NOMO-1 treated with dmso at 0.1 percent for 144 hours (cell line): ENCODE measurements at regions not wholly inside any gene's neighbourhood (a gene's known extent, or its start where the extent isn't known, plus 50 kb on each side); places are given as distances from the start of the nearest gene placed in this dataset.

Experiments used
- DNase-seq: peaks from one replicate; lab custom pipeline; 2025; ENCODE audit not compliant: unreplicated experiment; lab: John Stamatoyannopoulos, UW

DNA sequence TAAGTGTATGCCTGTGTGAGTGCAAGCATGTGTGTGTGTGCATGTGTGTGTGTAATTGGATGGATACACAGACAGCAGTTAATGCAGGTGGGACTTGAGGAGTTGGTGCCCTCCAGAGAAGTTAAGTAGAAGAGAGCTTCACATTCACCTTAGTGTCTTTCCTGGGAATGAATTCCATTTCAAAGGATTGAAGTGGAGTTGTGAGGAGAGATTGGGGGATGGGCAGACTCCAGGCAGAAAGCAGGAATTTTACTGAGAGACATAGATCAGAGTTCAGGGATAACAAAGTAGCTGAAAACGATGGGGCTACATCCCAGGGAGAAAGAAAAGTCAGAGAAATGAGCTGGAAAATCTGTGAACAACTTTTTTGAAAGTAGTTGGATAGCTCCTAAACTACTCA, 464.4 kb downstream of the TCERG1L start:
- no peak for DNase-seq

DNA sequence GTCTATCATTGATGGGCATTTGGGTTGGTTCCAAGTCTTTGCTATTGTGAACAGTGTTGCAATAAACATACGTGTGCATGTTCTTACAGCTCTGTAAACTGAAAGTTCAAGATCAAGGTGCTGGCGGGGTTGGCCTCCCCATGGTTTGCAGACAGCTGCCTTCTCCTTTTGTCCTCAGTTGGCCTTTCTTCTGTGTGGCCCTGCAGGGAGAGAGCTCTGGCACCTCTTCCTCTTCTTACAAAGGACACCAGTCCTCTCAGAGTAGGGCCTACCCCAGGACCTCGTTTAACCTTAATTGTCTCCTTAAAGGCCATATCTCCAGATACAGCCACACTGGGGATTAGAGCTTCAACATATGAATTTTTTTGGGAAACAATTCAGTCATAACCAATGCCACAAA, 462.7 kb downstream of the TCERG1L start:
- DNase-seq: no peak

DNA sequence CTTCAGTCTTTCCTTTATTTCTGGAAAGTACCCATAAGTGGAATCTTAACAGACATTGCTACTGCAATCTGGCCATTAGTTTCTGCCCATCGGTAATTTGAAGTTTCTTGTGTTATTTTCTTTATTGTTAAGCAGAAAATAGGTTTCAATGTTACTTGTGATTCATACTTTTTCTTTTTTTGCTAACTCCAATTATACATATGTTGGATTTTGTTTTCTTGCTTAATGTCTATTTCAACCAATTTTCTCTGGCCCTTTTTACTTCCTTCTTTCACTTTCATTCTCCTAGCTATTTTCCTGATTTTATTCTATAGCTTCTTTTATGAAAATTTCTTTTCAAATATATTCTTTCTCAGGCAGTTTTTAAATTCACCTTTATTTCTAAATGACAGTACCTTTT, 457.4 kb downstream of the TCERG1L start:
- no peak for DNase-seq

DNA sequence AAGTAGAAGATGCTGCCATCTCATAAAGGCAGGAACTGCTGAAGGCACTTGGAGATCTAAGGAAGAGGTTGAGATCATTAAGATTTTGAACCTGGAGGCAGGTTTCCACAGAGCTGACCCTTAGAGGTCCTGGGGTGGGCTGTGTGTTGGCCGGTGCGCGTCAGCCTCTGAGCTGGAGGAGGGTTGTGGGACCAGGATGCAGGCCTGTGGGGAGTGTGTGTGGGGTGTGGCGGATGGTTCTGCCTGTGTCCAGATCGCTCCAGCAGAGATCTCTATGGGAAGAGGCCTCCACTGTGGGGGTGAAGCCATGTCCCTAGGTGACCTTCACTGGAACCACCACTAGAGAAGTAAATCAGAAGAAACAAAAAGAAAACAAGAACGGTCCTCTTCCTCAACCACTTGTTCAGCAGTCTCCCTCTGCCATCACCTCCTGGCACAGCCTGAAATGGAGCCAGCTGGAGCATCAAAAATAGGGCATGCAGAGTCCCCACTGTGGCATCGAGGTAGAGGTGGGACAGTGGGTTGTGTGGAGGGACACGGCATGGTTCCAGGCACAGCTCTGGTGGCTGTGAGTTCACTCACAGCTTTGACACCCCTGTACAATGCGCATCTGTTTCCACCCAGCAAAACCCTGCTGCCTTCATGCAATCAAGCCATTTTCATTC, 453.8 kb downstream of the TCERG1L start:
- no peak for DNase-seq

DNA sequence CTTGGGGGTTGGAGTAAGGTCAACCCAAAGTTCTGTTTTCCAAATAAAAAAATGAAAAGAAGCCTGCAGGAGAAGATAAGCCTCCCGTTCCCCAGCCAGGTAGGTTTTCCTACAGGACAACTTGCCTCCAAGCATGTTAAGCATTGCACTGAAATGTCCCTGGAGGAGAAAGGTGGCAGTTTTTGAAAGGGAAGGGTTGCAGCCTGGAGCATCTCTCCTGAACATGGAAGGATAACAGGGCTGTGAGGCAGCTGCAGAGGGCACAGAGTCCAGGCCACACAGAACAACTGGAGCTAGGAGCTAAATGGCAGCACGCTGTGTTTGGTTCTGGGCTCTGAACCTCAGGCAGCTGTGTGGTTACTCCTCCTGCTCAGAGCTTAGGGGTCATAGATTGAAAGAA, 452.9 kb downstream of the TCERG1L start:
- DNase-seq: no peak

DNA sequence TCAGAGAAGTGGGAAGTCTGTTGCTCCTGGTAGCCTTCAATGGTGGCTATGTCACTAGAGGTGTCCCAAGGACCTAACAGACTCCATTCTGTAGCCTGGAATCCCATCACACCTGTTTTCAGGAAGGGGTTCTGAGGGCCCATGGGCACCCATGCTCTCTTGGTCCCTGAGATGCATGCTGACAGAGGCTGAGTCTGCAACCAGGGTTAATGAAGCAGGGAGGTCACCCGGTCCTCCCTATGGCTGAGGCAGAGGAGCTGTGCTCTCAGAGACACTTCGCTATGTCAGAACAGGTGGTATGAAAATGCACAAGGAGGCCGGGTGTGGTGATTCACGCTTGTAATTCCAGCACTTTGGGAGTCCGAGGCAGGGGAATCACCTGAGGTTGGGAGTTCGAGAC, 452.1 kb downstream of the TCERG1L start:
- DNase-seq: no peak

DNA sequence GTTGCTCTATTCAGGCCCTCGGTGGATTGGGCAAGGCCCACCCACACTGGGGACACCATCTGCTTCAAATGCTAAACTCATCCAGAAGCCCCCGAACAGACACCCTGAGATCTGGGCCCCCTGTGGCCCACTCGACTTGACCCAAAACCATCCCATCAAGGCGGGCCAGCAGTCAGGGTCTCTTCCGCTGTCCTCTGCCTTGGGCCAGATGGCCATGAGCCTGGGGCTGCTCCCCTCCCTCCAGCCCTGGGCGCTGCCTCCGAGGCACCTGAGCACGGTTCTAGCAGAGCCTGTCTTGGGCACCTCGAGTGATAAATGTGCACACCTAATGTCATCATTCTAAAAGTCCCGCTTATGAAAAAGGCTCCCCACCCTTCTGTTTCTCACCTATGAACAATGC, 449.4 kb downstream of the TCERG1L start:
- no peak for DNase-seq

DNA sequence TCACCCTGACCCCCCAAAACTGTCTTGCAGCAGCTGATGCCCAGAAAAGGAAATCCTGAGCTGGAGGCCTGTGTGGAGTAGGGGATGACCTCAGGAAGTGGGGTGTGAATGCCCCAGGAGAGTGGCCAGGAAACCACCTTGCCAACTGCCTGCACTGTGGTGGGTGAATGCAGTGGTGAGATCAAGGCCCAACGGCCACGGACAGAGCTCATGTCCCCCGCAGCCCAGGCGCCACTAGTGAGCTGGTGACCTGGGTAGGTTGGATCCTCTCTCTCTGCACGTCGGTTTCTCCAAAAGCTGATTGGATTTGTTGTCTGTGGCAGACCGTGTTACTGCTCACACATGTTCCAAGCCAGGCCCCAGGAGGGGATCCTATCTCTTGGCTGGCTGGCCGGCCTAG, 448.9 kb downstream of the TCERG1L start:
- no peak for DNase-seq

DNA sequence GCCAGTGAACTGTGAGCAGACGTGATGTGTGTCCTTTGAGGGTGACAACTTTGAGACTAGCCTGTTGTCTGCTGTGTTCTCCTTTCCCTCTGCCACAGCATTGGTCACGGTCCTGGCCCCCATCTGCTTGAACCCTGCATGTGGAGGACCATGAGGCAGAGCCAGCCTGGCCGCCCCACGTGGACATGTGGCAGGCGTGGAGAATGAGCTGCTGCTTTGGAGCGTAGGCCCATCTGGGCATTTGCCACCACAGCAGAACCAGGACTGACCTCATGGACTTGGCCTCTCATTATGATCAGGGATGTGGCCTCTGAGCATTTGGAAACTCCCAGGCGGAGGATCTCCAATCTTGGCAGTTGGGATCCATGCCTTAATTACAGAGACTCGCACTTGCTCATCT, 448.5 kb downstream of the TCERG1L start:
- DNase-seq: no peak

DNA sequence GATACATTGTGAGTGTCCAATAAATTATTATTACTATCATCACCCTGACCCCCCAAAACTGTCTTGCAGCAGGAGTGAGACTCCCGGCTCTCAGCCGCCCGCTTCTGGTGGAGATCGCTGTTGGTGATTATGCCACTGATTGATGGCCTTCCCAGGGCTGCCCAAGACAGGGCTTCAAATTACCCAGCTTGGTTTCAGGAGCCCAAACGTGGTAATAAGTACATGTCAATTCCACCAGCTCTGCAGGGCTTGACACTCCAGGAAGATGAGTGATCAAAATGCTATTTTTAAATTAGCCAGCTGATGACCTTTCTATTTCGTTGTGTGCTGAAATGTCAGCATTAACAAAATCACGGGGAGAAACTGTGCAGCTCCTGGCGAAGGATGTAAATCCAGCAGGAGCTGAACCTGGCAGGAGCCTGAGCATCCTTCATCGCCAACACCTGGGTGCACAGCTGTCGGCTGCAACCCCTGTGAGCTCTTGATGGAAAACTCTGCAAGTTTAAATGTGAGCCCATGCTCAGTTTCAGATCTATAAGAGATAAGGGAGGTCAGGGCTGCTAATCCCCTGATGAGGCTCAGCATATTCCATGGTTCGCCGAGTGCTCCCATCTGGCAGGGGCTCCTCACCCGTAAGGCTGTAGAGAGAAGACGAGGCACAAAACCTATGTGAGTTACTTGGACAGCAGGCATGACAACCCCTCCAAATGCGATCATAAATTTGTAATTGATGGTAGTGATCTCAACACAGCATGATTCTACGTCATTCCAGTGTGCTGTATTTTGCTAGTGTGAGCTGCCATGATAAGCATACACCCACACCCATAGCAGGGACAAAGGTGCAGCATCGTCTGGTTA, 446.3 kb downstream of the TCERG1L start:
- DNase-seq: no peak

DNA sequence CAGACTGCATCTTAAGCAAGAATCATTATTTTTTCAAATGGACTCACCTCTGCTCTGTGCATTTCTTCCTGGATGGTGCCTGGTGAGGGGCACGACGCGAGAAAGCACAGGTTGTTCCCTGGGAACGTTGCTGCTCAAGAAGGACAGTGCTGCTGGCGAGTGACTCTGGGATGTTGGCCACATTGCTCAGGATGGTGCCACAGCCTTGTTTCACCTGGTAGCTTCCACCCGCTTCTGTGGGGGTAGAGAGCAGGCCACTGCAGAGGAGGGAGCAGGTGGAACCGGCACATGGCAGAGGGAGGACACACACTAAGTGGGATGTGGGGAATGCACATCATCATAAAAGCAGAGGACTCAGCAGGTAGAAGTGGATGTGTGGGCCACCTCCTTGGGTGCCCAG, 444.7 kb downstream of the TCERG1L start:
- no peak for DNase-seq

DNA sequence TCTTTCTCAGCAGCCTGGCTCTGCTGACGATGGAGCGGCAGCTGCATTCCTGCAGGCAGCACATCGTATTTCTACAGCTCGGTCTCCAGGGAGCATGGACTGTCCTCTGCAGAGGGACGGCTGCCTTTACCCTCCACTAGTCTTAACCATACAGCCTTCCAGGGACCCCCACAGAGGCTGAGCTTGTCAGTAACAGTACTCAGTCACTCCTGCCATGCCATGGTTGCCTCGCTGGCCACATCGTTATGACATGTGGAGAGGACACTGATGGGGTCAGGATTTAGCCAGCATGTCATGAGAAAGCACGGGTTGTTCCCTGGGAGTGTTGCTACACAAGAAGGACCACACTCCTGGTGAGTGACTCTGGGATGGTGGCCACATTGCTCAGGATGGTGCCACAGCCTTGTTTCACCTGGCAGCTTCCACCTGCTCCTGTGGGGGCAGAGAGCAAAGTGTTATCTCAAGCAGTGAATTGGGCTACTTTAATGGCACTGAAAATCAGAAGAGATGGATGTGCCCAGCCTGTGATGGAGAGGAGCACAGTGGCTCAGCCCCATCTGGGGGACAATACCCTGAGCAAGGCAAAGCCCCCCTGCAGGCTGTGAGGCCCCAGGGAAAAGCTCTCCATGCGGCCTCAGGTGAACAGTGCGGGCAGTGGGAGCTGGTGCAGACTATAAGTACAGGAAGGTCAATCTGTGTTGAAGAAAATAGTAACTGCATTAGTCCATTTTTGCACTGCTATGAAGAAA, 443.9 kb downstream of the TCERG1L start:
- no peak for DNase-seq

DNA sequence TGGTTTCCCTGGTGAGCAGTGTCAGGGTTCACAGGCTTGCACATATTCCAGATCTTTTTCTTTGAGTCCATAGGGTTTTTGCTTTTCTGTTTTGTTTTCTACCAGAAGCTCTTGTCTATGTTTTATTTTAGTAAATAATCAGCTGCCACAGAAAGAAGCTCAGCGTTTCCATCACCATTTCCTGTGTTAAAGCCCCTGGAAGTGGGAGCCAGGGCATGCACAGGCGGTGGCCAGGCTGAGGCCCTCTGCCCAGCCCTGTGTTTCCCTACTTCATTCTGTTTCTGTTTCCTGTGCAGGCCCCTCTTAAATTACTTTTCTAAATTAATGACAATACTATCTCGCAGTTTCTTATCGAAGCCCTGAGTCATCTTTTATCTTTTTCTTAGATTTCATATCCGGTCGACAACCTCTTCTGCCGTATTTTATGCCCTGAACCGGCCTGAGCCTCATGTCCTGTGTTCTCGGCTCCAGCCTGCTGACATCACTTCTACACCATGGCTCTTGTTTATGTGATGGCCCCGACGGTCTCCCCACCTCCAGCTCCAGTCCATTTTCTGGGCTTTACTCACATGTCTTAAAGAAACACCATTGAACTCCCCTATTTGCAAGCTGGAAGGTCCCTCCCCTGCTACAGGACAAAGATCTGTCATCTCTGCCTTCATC, 442.2 kb downstream of the TCERG1L start:
- DNase-seq: no peak

DNA sequence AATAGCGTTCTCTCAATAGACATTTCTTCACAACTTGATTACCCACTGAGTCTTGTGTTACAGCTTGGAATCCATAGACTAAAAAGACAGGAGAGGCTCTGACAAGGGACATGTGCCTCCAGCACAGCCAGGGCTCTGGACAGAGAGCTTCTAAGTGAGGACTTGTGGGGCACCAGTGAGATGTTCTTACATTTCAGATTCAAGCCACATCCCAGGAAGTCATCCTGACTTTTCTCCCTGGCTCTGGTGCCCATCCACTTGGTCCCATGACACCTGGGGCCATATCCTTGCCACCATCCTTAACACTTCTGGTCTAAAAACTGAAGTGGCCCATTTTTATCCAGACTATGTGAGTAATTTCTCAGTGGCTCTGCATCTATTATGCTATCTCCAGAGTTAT, 440.1 kb downstream of the TCERG1L start:
- no peak for DNase-seq

DNA sequence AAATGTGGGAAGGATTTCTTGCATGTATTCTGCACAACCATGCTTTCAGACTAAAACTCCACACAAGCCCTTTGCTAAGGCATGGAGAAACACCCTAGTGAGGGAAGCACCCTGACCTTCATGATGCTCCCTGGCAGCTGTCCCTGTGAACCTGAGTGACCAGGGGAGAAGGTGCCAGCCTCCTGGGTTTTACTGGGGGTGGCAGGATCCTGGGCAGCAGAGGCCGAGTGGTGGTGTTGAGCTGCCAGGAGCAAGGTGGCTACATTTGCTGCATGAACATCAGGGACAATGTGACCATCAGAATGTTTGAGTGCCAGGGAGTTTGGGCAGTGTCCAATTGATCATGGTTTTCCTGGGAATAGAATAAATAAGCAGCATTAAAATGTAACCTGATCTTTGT, 437.9 kb downstream of the TCERG1L start:
- no peak for DNase-seq

DNA sequence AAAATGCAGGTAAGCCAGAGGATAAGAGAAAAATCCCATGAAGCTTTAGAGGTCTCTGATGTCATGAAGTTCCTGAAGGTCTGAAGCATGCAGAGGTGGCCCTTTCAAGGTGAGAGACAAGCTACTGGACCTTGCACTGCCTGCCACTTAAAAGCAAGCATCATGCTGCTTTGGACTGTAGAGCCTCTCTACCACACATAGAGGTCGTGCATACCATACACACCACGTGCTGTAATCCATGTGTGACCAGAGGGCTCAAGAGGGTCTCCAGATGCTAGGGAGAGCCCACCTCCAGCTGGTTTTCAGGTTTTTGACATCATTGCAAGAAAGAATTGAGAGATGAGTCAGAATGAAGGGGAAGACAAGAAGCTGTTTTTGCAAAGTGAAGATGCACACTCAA, 436.4 kb downstream of the TCERG1L start:
- no peak for DNase-seq

DNA sequence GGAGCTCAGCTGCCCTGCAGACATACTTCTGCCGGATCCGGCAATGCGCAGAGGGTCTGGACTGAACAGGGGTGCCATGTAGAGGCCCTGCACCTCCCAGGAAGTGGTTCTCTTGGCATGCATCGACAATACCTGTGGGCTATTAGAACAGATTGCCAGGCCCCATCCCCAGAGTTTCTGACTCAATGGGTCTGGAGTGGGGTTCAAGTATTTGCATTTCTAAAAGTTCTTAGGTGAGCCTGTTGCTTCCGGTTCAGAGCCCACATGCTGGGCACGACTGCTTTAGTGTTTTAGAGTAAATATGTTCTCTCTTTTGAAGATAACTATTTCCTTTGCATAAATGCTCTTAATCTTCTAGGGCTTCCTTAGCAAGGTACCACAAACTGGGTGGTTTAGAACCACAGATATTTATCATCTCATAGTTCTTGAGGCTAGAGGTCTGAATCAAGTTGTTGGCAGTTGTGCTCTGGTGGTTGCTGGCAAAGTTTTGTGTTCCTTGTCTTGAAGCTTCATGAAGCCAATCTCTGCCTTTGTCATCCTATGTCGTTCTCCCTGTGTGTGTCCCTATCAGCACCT, 435.5 kb downstream of the TCERG1L start:
- DNase-seq: no peak

DNA sequence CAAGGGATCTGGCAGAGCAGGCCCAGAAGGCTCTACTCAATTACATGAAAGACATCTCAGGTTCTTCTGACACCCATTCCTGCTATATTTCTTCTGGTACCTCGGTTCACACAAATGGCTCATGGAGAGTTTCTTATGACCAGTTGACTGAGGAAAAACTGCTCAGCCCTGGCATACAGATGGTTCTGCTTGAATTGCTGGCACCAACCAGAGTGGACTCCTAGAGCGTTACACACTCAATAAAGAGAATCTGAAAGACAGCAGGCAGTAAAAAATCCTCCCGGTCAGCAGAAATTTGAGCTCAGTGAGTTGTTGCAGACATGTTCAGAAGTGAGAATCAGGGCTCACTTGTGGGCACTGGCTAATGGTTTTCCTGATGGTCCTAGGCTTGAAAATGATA, 434.4 kb downstream of the TCERG1L start:
- DNase-seq: no peak

DNA sequence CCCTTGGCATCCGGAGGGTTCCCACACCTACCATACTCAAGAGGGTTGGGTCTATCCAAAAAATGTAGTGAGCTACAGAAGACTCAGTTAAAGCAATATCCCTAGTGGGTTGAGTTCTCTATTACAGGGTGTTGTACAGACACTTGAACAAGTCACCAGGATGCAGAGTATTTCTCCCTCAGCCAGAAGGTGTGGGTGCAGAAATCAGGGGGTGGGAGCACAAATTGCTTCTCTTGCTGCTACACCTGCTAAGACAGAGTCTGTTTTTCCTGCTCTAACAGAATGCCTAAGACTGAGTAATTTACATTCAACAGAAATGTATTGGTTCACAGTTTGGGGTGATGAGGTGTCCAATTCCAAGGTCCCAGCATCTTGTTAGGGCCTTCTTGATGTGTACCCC, 433.4 kb downstream of the TCERG1L start:
- no peak for DNase-seq

DNA sequence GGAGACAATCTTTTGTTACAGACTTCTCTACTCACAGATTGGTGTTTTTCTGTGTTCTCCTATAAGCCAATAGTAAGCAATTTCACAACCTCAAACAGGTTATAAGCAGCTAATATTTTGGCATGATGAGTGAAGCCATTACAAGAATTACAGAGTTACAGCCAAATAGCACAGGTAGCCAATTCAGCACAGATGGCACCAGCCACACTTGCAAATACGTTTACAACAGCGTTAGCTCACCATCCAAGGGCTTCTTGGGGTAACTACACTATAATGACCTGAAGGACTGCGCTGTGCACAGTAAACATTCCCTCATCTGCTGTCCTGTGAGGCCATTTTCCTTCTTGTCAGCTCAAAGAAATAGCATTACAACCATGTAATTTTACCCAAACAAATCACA, 428.6 kb downstream of the TCERG1L start:
- DNase-seq: no peak

DNA sequence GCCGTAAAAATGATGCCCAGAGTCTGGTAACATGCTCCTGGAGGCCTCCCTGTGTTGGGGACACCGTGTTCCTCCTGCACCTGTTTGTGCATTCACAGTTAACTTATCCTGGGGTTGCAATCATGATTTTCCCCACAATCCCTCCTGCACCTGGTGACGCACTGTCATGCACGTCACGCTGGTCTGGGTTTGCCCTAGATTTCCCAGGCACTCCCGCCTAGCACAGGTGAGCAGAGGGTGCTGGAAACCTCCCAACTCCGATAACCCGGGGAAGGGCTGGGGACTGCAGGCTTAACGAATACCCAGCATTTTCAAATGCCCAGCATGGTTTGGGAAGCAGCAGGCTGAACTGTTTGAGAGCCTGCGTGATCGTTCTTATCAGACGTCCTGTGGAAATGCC, 427.1 kb downstream of the TCERG1L start:
- DNase-seq: no peak
